Hematopoietic multipotent progenitor cell (in vitro differentiated cells): ENCODE measurements at regions not wholly inside any gene's neighbourhood (a gene's known extent, or its start where the extent isn't known, plus 50 kb on each side); places are given as distances from the start of the nearest gene placed in this dataset.
"Not testable (repeated sequence)": the region's sequence is repeated elsewhere in the genome, so short reads cannot be mapped to it uniquely, and the experiment has no call there.

Experiments used
- DNase-seq, 3 donors: peaks; one replicate each; pipeline ENCODE4 v3.0.0-alpha.2; 2011 to 2015; ENCODE audit warnings: low read depth in 2 of 3, low spot score in 2 of 3

DNA sequence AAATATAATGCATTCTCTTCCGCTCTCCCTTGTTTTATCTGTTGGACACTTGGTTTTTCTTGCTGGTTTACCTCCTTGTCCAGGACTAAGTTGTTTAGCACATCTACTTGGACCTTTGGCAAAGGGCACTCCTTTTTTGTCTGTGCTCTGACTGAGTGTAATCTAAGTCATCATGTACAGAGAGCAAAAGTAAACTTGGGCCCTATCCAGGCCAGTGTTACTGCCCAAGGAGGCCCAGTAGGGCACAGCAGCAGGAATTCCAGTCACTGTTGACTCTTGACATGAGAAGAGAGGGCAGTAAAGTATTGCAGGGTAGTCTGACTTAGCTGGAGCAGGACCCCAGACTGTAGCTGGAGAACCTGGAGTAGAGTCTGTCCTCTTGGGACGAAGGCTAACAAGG, 445.5 kb downstream of the ZIC3 start:
- no peak for DNase-seq

GRCh38 chrX:138014577-138014976, 448.6 kb downstream of the ZIC3 start:
- DNase-seq, result no peak

GRCh38 chrX:138018145-138018799, 452.3 kb downstream of the ZIC3 start:
- DNase-seq, result no peak

DNA sequence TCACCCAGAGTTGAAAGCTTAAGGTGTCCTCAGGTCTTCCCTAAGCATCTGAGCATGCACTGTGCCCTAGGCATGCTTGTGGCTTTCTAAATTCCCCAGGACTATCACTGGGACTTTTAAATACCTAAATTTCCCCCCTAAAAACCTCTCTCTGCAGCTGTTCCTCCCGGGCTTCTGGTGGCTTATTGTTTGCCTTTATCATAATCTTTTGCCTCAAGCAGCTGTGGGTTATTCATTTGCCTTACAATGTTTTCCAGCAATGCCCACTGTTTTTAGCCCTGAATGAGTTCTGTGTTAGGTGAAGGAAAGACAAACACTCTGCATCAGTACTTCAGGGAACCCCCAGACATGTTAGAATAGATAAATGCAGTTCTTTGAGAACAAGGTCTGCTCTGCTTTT, 455.0 kb downstream of the ZIC3 start:
- no peak for DNase-seq

DNA sequence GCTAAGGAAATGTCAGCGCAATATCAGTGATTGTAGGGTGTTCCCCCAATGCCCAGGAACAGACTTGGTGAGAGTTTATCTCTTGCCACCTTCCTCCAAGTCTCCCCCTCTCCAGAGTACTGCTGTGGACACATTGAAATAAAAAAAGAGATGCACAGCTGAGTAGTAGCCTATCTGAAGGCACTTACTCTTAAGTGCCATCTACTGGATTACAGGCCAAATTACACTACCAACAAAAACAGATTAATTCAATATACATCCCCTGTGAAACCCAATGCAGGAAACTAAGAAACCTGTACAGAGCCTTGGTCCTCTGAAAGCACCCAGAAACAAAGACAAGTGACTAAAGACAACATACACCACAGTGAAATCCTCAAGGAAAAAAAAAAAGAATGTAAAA, 460.3 kb downstream of the ZIC3 start:
- peak in 1 of 3 donors; percentile 6 for DNase-seq

- DNase-seq, result no peak
Observed at GRCh38 chrX:138031715-138032114, 465.8 kb downstream of the ZIC3 start.

DNA sequence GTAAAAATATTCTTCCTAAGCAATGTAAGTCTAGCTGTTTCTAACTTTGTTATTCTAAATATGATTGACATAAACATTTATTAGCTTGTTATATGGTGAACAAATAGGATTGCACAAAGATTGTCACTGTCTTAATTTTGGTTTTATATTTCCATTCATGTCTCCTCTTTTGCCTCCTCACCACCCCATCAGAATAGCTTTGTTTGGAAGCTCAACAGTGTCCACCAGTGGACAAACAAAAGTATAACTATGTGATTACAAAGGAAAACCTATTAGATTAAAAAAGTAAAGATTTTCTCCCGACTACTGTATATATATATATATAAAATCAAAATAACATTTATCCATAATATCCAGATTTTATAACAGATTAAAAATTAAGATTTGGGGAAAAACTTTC, 468.2 kb downstream of the ZIC3 start:
- peak in 1 of 3 donors; percentile 4 for DNase-seq

- DNase-seq, result no peak
Observed at GRCh38 chrX:138037548-138037947, 471.6 kb downstream of the ZIC3 start.

DNA sequence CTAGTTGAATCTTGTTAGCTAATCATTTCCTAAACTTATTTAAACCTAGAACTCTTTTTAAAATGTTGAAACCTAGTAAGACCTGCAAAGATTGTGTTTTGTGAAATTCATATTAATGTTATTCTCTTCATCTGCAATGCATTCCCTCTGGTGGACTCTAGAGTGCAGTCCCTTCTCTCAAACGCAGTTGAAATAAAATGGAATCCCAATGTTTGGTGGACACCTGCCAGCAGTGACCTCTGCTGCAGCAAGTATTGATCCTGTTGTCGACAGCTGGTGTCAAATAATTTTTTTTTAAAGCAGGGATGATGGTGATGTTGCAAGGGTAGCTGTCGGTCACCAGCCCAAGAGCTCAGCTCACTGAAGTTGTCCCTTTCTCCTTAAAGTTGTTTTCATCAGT, 492.0 kb downstream of the ZIC3 start:
- DNase-seq, result no peak

DNA sequence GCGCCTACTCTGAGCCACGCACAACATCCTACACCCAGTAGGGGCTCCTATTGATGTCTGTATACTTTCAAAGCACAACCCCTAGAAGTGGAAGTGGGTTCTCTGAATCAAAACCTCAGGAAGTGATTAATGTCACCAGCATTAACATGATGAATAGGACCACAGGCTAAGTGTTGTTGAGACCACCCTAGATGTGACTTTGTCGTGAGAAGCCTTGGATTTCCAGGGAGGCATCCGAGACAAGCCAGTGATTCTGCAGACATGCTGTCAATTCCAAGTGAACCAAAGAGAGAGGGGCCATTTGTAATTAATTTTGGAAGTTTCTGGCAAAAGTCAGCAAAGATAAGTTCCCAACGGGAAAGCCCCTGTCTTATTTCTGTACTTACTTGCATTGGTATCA, 493.0 kb downstream of the ZIC3 start:
- DNase-seq, result no peak

GRCh38 chrX:138067415-138067814, 501.5 kb downstream of the ZIC3 start:
- no peak for DNase-seq

- DNase-seq, result no peak
Observed at GRCh38 chrX:138073626-138074025, 507.7 kb downstream of the ZIC3 start.

DNA sequence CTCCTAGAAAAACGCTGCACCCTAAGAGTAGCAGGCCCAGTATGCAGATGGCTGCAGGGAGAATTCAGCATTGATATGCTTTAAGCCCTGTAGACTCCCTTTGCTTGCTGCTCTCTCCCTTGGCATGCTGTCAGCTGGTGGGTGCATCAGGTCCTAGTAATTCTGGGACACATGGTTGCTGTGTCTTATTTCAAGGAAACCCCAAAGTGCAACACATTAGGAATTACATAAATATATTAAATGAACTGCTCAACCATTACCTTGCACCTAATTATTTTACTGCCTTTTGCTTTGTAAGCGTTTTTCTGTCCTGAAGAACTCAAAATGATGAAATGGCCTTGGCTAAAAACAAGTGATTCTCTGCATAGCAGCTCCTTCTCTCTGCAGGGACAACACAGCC, 516.3 kb downstream of the ZIC3 start:
- no peak for DNase-seq

DNA sequence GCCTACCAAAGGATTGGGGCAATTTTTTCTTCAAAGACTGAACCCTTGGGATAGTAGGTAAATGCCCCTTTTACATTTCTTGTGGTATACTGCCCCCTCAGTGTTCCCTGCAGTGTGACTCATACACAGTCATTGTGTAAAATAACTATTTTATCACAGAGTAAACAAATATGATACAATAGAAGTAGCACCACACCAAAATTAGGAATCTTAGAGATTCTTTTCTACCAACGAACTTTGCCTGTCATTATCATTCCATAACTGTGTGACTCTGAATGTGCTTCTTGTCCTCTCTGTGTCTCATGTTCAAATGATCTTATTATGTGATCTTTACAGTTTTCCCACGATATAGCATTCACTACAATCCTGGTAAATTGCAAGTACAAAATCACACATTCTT, 517.0 kb downstream of the ZIC3 start:
- DNase-seq, result no peak

- not testable (repeated sequence) for DNase-seq
Observed at GRCh38 chrX:138110910-138111309, 545.0 kb downstream of the ZIC3 start.

- DNase-seq, result no peak
Observed at GRCh38 chrX:138127314-138127713, 561.4 kb downstream of the ZIC3 start.

DNA sequence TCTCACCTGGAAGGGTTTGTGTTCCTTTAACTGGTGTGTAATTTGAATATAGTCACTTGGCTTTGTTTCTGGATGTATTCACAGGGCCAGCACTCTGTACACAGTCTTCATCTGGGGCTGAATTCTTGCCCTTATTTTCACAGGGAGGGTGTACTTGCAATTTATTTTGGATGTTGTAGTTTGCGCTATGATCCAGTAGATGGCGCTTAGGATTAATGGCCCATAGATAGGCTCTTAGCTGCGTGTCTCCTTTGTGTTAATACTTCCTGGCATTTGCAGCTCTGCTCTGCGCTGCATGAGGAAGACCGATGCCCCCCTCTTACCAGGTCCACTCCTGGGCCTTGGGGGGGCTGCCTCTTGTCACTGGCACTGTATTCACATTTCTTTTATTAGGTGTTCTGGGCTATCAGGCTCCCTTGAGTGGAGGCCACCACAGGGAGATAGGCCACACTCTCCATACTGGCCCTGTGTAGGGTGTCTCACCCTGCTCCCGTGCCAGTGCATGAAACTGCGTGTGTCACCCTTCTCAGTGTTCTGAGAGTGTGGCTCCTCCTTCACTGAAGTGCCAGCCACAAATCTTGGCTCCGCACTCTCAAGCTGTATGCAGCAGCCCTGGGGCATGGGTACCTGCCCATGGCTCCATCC, 562.2 kb downstream of the ZIC3 start:
- peak in 2 of 3 donors; percentile 5 to 38 for DNase-seq

DNA sequence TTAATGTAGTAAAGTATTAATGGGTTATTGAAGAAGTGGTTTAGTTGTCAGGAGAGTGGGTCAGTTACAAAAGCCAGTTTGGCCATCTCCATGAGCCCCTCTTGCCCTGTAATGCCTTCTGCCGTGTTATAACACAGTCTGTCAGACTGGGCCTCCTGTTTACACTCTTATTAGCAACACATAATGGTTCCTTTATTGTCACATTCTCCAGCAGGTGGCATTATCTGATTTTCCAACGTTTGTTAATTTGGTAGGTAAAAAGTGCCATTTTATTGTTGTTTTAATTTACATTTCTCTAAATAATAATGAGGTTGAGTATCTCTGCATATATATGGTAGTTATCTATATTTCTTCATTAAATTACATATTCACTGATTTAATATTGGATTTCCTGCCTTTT, 560.8 kb downstream of the FGF13 start:
- DNase-seq, result peak in 1 of 3 donors; percentile 2

GRCh38 chrX:138157850-138158249, 553.7 kb downstream of the FGF13 start:
- no peak for DNase-seq

DNA sequence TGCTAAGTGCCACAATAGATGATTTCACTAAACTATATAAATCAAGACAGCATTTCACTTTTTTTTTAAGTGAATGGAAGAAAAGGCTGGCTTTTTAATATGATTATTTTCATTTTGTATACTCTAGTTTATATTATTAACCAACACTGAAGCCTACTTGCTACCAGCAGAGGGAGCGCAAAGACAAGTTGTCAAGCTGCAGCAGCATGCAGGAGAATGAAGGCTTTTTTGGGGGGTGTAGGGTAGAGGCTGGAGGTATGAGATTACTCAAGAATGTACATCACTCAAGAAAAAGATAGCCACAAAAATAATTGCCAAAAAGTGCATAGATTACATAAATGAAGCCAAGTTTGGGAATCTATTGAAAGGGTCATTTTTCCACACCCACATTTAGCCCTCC, 519.5 kb downstream of the FGF13 start:
- DNase-seq, result peak in 2 of 3 donors; percentile 26 to 55

GRCh38 chrX:138229718-138230117, 481.8 kb downstream of the FGF13 start:
- no peak for DNase-seq

DNA sequence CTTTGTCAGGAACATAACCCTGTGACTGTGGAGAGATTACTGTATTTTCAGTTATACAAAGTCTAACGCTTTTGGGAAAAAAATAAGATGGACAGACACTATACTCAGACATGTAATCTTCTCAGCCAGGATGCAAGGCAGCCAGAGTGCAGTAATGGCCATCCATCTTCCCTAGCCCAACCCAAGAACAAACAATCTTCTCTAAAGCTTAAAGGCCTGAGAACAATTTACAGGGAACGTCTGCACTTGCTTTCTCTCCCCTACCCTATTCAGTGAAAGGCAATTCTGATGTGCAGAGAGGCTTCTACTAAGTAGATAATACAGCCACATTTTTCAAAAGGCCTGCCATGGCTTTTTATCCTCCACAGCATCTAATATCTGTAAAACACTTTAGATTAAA, 471.3 kb downstream of the FGF13 start:
- no peak for DNase-seq

DNA sequence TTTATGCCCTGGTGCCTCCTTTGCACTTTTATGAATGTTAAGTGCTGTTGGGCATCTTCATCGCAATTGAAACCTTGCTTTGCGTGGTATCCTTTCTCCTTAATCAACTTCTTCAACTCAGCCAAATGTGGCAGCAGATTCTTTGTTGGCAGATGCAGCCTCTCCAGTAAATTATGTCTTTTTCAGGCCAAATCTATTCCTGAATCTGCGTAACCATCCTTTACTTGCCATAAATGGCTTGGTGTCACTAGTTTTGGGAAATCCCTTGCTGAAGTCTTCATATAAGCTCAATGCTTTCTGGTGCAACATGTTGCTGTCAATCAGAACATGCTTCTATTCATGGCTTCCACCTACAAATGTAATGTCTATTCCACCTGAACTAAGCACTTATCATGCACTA, 457.5 kb downstream of the FGF13 start:
- no peak for DNase-seq
